ENCODE measurements at regions not wholly inside any gene's neighbourhood (a gene's known extent, or its start where the extent isn't known, plus 50 kb on each side); places are given as distances from the start of the nearest gene placed in this dataset.

GRCh38 chr3:164658125-164658524 lies 420.2 kb downstream of the SI start:
- TF ChIP-seq CTCF (conservative IDR thresholded peaks at IDR 0.05 in 1 of 2, IDR thresholded peaks at IDR 0.05 in 1 of 2; ENCODE audit: low read depth in 1 of 2, low read length in 2 of 2) = no peak
- no peak for TF ChIP-seq EZH2 (IDR thresholded peaks at IDR 0.05; ENCODE audit: low read length, missing control alignments)

GRCh38 chr3:164657631-164658030 lies 420.7 kb downstream of the SI start:
- Histone ChIP-seq H4K20me1 (ENCODE audit: control insufficient read depth, extremely low read depth, insufficient read depth, low read length) (no peaks in the 10 kb centered on the region), H3K79me2 (ENCODE audit: control insufficient read depth, insufficient read depth, low read length) (no peaks in the 10 kb centered on the region), H2AFZ (ENCODE audit: low read length) (no peak overlapping the region), H3K4me2 (ENCODE audit: extremely low read depth, insufficient read depth, low read length) (no peak overlapping the region), H3K4me3 (replicated peaks in 1 of 4; ENCODE audit: control extremely low read depth in 1 of 4, insufficient read depth in 1 of 4, low read depth in 3 of 4, low read length in 4 of 4) (no peak overlapping the region), H3K4me1 (ENCODE audit: control insufficient read depth, extremely low read depth, insufficient read depth, low read length) (no peaks in the 10 kb centered on the region), H3K27ac (ENCODE audit: insufficient read depth, low read length) (no peak overlapping the region), H3K9ac (ENCODE audit: insufficient read depth, low read length) (no peak overlapping the region), H3K9me3 (ENCODE audit: control insufficient read depth, insufficient read depth, low read depth, low read length) (no peaks in the 10 kb centered on the region), H3K36me3 (ENCODE audit: control insufficient read depth, insufficient read depth, low read length) (no peaks in the 10 kb centered on the region), H3K27me3 (ENCODE audit: control insufficient read depth, insufficient read depth, low read length) (no peaks in the 10 kb centered on the region)
- no peak for DNase-seq (ENCODE audit: low read depth in 2 of 2)
- TF ChIP-seq CTCF (conservative IDR thresholded peaks at IDR 0.05 in 1 of 2, IDR thresholded peaks at IDR 0.05 in 1 of 2; ENCODE audit: low read depth in 1 of 2, low read length in 2 of 2) (no peak), EZH2 (IDR thresholded peaks at IDR 0.05; ENCODE audit: low read length, missing control alignments) (no peak)

More at GRCh38 chr3:164658125-164658524, 420.2 kb downstream of the SI start:
- Histone ChIP-seq H3K9ac (ENCODE audit: insufficient read depth, low read length) (no peak overlapping the region), H3K79me2 (ENCODE audit: control insufficient read depth, insufficient read depth, low read length) (no peaks in the 10 kb centered on the region), H3K9me3 (ENCODE audit: control insufficient read depth, insufficient read depth, low read depth, low read length) (no peaks in the 10 kb centered on the region), H2AFZ (ENCODE audit: low read length) (no peak overlapping the region), H4K20me1 (ENCODE audit: control insufficient read depth, extremely low read depth, insufficient read depth, low read length) (no peaks in the 10 kb centered on the region), H3K27ac (ENCODE audit: insufficient read depth, low read length) (no peak overlapping the region), H3K4me2 (ENCODE audit: extremely low read depth, insufficient read depth, low read length) (no peak overlapping the region), H3K4me1 (ENCODE audit: control insufficient read depth, extremely low read depth, insufficient read depth, low read length) (no peaks in the 10 kb centered on the region), H3K4me3 (replicated peaks in 1 of 4; ENCODE audit: control extremely low read depth in 1 of 4, insufficient read depth in 1 of 4, low read depth in 3 of 4, low read length in 4 of 4) (no peak overlapping the region), H3K27me3 (ENCODE audit: control insufficient read depth, insufficient read depth, low read length) (no peaks in the 10 kb centered on the region), H3K36me3 (ENCODE audit: control insufficient read depth, insufficient read depth, low read length) (no peaks in the 10 kb centered on the region)
- no peak for DNase-seq (ENCODE audit: low read depth in 2 of 2)

GRCh38 chr3:164655462-164655861 lies 422.8 kb downstream of the SI start:
- TF ChIP-seq CTCF (conservative IDR thresholded peaks at IDR 0.05 in 1 of 2, IDR thresholded peaks at IDR 0.05 in 1 of 2; ENCODE audit: low read depth in 1 of 2, low read length in 2 of 2) = no peak
- TF ChIP-seq EZH2 (IDR thresholded peaks at IDR 0.05; ENCODE audit: low read length, missing control alignments) = no peak
- no peak overlapping the region for H3K9ac ChIP-seq (ENCODE audit: insufficient read depth, low read length)

More at GRCh38 chr3:164655462-164655861, 422.8 kb downstream of the SI start:
- Histone ChIP-seq H3K36me3 (ENCODE audit: control insufficient read depth, insufficient read depth, low read length) (no peaks in the 10 kb centered on the region), H3K27me3 (ENCODE audit: control insufficient read depth, insufficient read depth, low read length) (no peaks in the 10 kb centered on the region), H3K9me3 (ENCODE audit: control insufficient read depth, insufficient read depth, low read depth, low read length) (no peaks in the 10 kb centered on the region), H3K4me1 (ENCODE audit: control insufficient read depth, extremely low read depth, insufficient read depth, low read length) (no peaks in the 10 kb centered on the region), H3K79me2 (ENCODE audit: control insufficient read depth, insufficient read depth, low read length) (no peaks in the 10 kb centered on the region), H2AFZ (ENCODE audit: low read length) (no peak overlapping the region), H3K27ac (ENCODE audit: insufficient read depth, low read length) (no peak overlapping the region), H4K20me1 (ENCODE audit: control insufficient read depth, extremely low read depth, insufficient read depth, low read length) (no peaks in the 10 kb centered on the region), H3K4me3 (replicated peaks in 1 of 4; ENCODE audit: control extremely low read depth in 1 of 4, insufficient read depth in 1 of 4, low read depth in 3 of 4, low read length in 4 of 4) (no peak overlapping the region), H3K4me2 (ENCODE audit: extremely low read depth, insufficient read depth, low read length) (no peak overlapping the region)
- no peak for DNase-seq (ENCODE audit: low read depth in 2 of 2)
